ENCODE measurements at regions not wholly inside any gene's neighbourhood (a gene's known extent, or its start where the extent isn't known, plus 50 kb on each side); places are given as distances from the start of the nearest gene placed in this dataset.

GRCh38 chr13:69644447-69644846 is 463.2 kb upstream of the ATXN8OS start:
- no peaks in the 10 kb centered on the region for H3K27me3 ChIP-seq (ENCODE audit: control insufficient read depth in 4 of 4, insufficient read depth in 4 of 4, low read length in 3 of 4)
- H3K9me3 ChIP-seq (ENCODE audit: control insufficient read depth in 4 of 4, low read length in 3 of 4) = no peaks in the 10 kb centered on the region
- no peak for TF ChIP-seq EGR1 (IDR thresholded peaks at IDR 0.05; ENCODE audit: low read depth in 2 of 2)
- no peak for TF ChIP-seq SP1 (IDR thresholded peaks at IDR 0.05)
- TF ChIP-seq CTCF (IDR thresholded peaks at IDR 0.05; ENCODE audit: low read depth, low read length, missing input control) = no peak
- no peak for TF ChIP-seq ZBTB33 (IDR thresholded peaks at IDR 0.05)
- no peak for TF ChIP-seq FOXA1 (IDR thresholded peaks at IDR 0.05)
- no peak for TF ChIP-seq TAF1 (conservative IDR thresholded peaks at IDR 0.05)
- no peak for TF ChIP-seq JUND (IDR thresholded peaks at IDR 0.05)
- no peak for TF ChIP-seq HNF4A (conservative IDR thresholded peaks at IDR 0.05)
- TF ChIP-seq NR2F2 (IDR thresholded peaks at IDR 0.05) = no peak
- no peak for TF ChIP-seq MAX (IDR thresholded peaks at IDR 0.05)
- TF ChIP-seq RAD21 (IDR thresholded peaks at IDR 0.05) = no peak
- TF ChIP-seq HNF4G (IDR thresholded peaks at IDR 0.05) = no peak
- TF ChIP-seq FOXA2 (IDR thresholded peaks at IDR 0.05) = no peak

GRCh38 chr13:69641773-69642172 is 465.9 kb upstream of the ATXN8OS start:
- Histone ChIP-seq H3K4me1 (ENCODE audit: control insufficient read depth in 4 of 4, insufficient read depth in 4 of 4, low read length in 3 of 4) (peaks cover 0 to 2% (median 0%) of the 10 kb centered on the region in 4 donors), H3K9ac (ENCODE audit: low read depth in 1 of 2, low read length in 2 of 2) (no peak overlapping the region), H3K27me3 (ENCODE audit: control insufficient read depth in 4 of 4, insufficient read depth in 4 of 4, low read length in 3 of 4) (no peaks in the 10 kb centered on the region), H3K36me3 (ENCODE audit: control insufficient read depth in 4 of 4, insufficient read depth in 3 of 4, low read depth in 1 of 4, low read length in 3 of 4) (no peaks in the 10 kb centered on the region), H3K9me3 (ENCODE audit: control insufficient read depth in 4 of 4, low read length in 3 of 4) (no peaks in the 10 kb centered on the region), H3K27ac (ENCODE audit: low read depth in 1 of 2, low read length in 2 of 2) (no peak overlapping the region), H3K4me3 (ENCODE audit: low read depth in 1 of 3, low read length in 3 of 3) (no peak overlapping the region)
- TF ChIP-seq RXRA (IDR thresholded peaks at IDR 0.05) (no peak), EGR1 (IDR thresholded peaks at IDR 0.05; ENCODE audit: low read depth in 2 of 2) (no peak), JUND (IDR thresholded peaks at IDR 0.05) (no peak), HNF4A (conservative IDR thresholded peaks at IDR 0.05) (no peak), ATF3 (IDR thresholded peaks at IDR 0.05) (no peak), TAF1 (conservative IDR thresholded peaks at IDR 0.05) (no peak), RAD21 (IDR thresholded peaks at IDR 0.05) (no peak), ZBTB33 (IDR thresholded peaks at IDR 0.05) (no peak), REST (IDR thresholded peaks at IDR 0.05) (no peak), YY1 (IDR thresholded peaks at IDR 0.05) (no peak), MAX (IDR thresholded peaks at IDR 0.05) (no peak), SP1 (IDR thresholded peaks at IDR 0.05) (no peak), HNF4G (IDR thresholded peaks at IDR 0.05) (no peak), CTCF (IDR thresholded peaks at IDR 0.05; ENCODE audit: low read depth, low read length, missing input control) (no peak), NR2F2 (IDR thresholded peaks at IDR 0.05) (no peak), FOXA1 (IDR thresholded peaks at IDR 0.05) (no peak), FOXA2 (IDR thresholded peaks at IDR 0.05) (no peak), GABPA (IDR thresholded peaks at IDR 0.05 in 1 of 2, conservative IDR thresholded peaks at IDR 0.05 in 1 of 2) (no peak)
- no peak for DNase-seq (ENCODE audit: low spot score)

More at GRCh38 chr13:69644447-69644846, 463.2 kb upstream of the ATXN8OS start:
- Histone ChIP-seq H3K4me3 (ENCODE audit: low read depth in 1 of 3, low read length in 3 of 3) (no peak overlapping the region), H3K9ac (ENCODE audit: low read depth in 1 of 2, low read length in 2 of 2) (no peak overlapping the region), H3K27ac (ENCODE audit: low read depth in 1 of 2, low read length in 2 of 2) (no peak overlapping the region), H3K36me3 (ENCODE audit: control insufficient read depth in 4 of 4, insufficient read depth in 3 of 4, low read depth in 1 of 4, low read length in 3 of 4) (no peaks in the 10 kb centered on the region), H3K4me1 (ENCODE audit: control insufficient read depth in 4 of 4, insufficient read depth in 4 of 4, low read length in 3 of 4) (peaks cover 0 to 2% (median 0%) of the 10 kb centered on the region in 4 donors)
- DNase-seq (ENCODE audit: low spot score) = no peak
